Mesenchymal stem cell (in vitro differentiated cells and primary cell): ENCODE measurements at regions not wholly inside any gene's neighbourhood (a gene's known extent, or its start where the extent isn't known, plus 50 kb on each side); places are given as distances from the start of the nearest gene placed in this dataset.

Experiments
- DNase-seq: peaks from one replicate; pipeline ENCODE4 v3.0.0-alpha.2; 2013
- H2AFZ ChIP-seq: one replicate; pipeline ENCODE4 v1.6.1; 2013; ENCODE audit warnings: low read depth, mild to moderate bottlenecking, control low read depth, inconsistent platforms, low read length, moderate library complexity
- H2AK5ac ChIP-seq: 2 replicates; pipeline ENCODE4 v1.6.1; 2013; ENCODE audit warnings: low read length, moderate library complexity, mild to moderate bottlenecking, inconsistent platforms; ENCODE audit not compliant: severe bottlenecking
- H2BK120ac ChIP-seq: one replicate; pipeline ENCODE4 v1.6.1; 2013; ENCODE audit warnings: low read depth, mild to moderate bottlenecking, inconsistent platforms, low read length, moderate library complexity
- H2BK12ac ChIP-seq, 2 experiments: one replicate each; pipeline ENCODE4 v1.6.1; 2013; ENCODE audit warnings: inconsistent platforms in 2 of 2, low read length in 2 of 2, mild to moderate bottlenecking in 2 of 2, moderate library complexity in 2 of 2, control low read depth in 1 of 2
- H2BK15ac ChIP-seq: one replicate; pipeline ENCODE4 v1.6.1; 2013; ENCODE audit warnings: mild to moderate bottlenecking, low read depth, inconsistent platforms; ENCODE audit not compliant: poor library complexity, severe bottlenecking
- H2BK5ac ChIP-seq: 2 replicates; pipeline ENCODE4 v1.6.1; 2013; ENCODE audit warnings: low read depth, mild to moderate bottlenecking, low read length, control low read depth, inconsistent platforms; ENCODE audit not compliant: poor library complexity, severe bottlenecking
- H3K14ac ChIP-seq, 2 experiments: one replicate each; pipeline ENCODE4 v1.6.1; 2013; ENCODE audit warnings: inconsistent platforms in 2 of 2, low read length in 2 of 2, control low read depth in 1 of 2, mild to moderate bottlenecking in 1 of 2, moderate library complexity in 1 of 2
- H3K18ac ChIP-seq, 2 experiments: one replicate each; pipeline ENCODE4 v1.6.1; 2013; ENCODE audit warnings: inconsistent platforms in 2 of 2, low read length in 2 of 2, control low read depth in 1 of 2, low read depth in 1 of 2, mild to moderate bottlenecking in 1 of 2
- H3K23ac ChIP-seq, 2 experiments: one replicate each; pipeline ENCODE4 v1.6.1; 2013; ENCODE audit warnings: inconsistent platforms in 2 of 2, low read length in 2 of 2, mild to moderate bottlenecking in 2 of 2, moderate library complexity in 2 of 2, control low read depth in 1 of 2
- H3K27ac ChIP-seq: 2 replicates; pipeline ENCODE4 v1.5.1; 2013; ENCODE audit warnings: mild to moderate bottlenecking, moderate library complexity, low read length, control low read depth, inconsistent platforms; ENCODE audit not compliant: poor library complexity, severe bottlenecking
- H3K27me3 ChIP-seq, 2 experiments: 2 replicates each; pipeline versions ENCODE4 v1.6.1 to v1.7.0; 2013; ENCODE audit warnings: low read length in 2 of 2, mild to moderate bottlenecking in 2 of 2, moderate library complexity in 2 of 2, control low read depth in 1 of 2, inconsistent platforms in 1 of 2; ENCODE audit not compliant: control insufficient read depth in 1 of 2, insufficient read depth in 1 of 2
- H3K36me3 ChIP-seq, 2 experiments: 2 replicates each; pipeline versions ENCODE4 v1.6.1 to v1.7.0; 2013; ENCODE audit warnings: low read length in 2 of 2, control low read depth in 1 of 2, inconsistent platforms in 1 of 2, low read depth in 1 of 2, mild to moderate bottlenecking in 1 of 2; ENCODE audit not compliant: insufficient read depth in 2 of 2, control insufficient read depth in 1 of 2
- H3K4ac ChIP-seq, 2 experiments: one replicate each; pipeline ENCODE4 v1.6.1; 2013; ENCODE audit warnings: inconsistent platforms in 2 of 2, low read length in 2 of 2, mild to moderate bottlenecking in 2 of 2, moderate library complexity in 2 of 2, control low read depth in 1 of 2, low read depth in 1 of 2
- H3K4me1 ChIP-seq: 2 replicates; pipeline ENCODE4 v1.6.1; 2013; ENCODE audit warnings: low read depth, low read length, control low read depth; ENCODE audit not compliant: control insufficient read depth, insufficient read depth
- H3K4me2 ChIP-seq: 2 replicates; pipeline ENCODE4 v1.6.1; 2013; ENCODE audit warnings: low read length, mild to moderate bottlenecking, inconsistent platforms; ENCODE audit not compliant: poor library complexity, severe bottlenecking
- H3K4me3 ChIP-seq, 2 experiments: 2 replicates each; pipeline versions ENCODE4 v1.5.1 to v1.7.0; 2013; ENCODE audit warnings: low read length in 2 of 2, mild to moderate bottlenecking in 2 of 2, control low read depth in 1 of 2, low read depth in 1 of 2; ENCODE audit not compliant: insufficient read depth in 1 of 2
- H3K79me1 ChIP-seq: replicated peaks from 2 replicates; pipeline ENCODE4 v1.6.1; 2013; ENCODE audit warnings: mild to moderate bottlenecking, control low read depth, low read length, inconsistent platforms; ENCODE audit not compliant: poor library complexity, severe bottlenecking
- H3K9ac ChIP-seq: 2 replicates; pipeline ENCODE4 v1.7.0; 2013; ENCODE audit warnings: mild to moderate bottlenecking, low read length, moderate library complexity
- H3K9me3 ChIP-seq: 2 replicates; pipeline ENCODE4 v1.7.0; 2013; ENCODE audit warnings: mild to moderate bottlenecking, low read length; ENCODE audit not compliant: control insufficient read depth
- H4K8ac ChIP-seq: one replicate; pipeline ENCODE4 v1.6.1; 2013; ENCODE audit warnings: inconsistent platforms, mild to moderate bottlenecking, low read length, moderate library complexity
- H4K91ac ChIP-seq: one replicate; pipeline ENCODE4 v1.6.1; 2013; ENCODE audit warnings: mild to moderate bottlenecking, low read length, inconsistent platforms
- WGBS: methylation state at CpG from one replicate; pipeline ENCODE4 v1.1.7; 2013; ENCODE audit warnings: mixed read lengths; 5-methylcytosine and 5-hydroxymethylcytosine counted together

- Histone ChIP-seq H3K18ac (no peak overlapping the region), H3K79me1 (no peaks in the 10 kb centered on the region), H2AFZ (no peak overlapping the region), H3K14ac (no peak overlapping the region), H3K36me3 (no peaks in the 10 kb centered on the region), H3K4me1 (no peaks in the 10 kb centered on the region), H3K27ac (no peak overlapping the region), H4K91ac (no peak overlapping the region), H4K8ac (no peak overlapping the region), H3K4me2 (no peak overlapping the region), H3K27me3 (no peaks in the 10 kb centered on the region), H2AK5ac (no peak overlapping the region), H3K4ac (no peak overlapping the region), H2BK5ac (no peak overlapping the region), H3K9ac (no peak overlapping the region), H3K23ac (no peak overlapping the region), H3K4me3 (no peak overlapping the region), H2BK15ac (no peak overlapping the region), H3K9me3 (no peaks in the 10 kb centered on the region), H2BK12ac (no peak overlapping the region), H2BK120ac (no peak overlapping the region)
- WGBS, result 90% methylated on average over 7 of the region's 7 CpGs
- DNase-seq, result no peak
These were observed 250.7 kb downstream of the KCTD12 start for GRCh38 chr13:76635232-76636230.

- Histone ChIP-seq H3K9me3 (no peaks in the 10 kb centered on the region), H3K27me3 (no peaks in the 10 kb centered on the region), H2BK120ac (no peak overlapping the region), H2AK5ac (no peak overlapping the region), H3K14ac (no peak overlapping the region), H3K4me1 (no peaks in the 10 kb centered on the region), H4K8ac (no peak overlapping the region), H4K91ac (no peak overlapping the region), H3K23ac (no peak overlapping the region), H2BK15ac (no peak overlapping the region), H3K4me2 (no peak overlapping the region), H3K27ac (no peak overlapping the region), H3K4ac (no peak overlapping the region), H3K36me3 (no peaks in the 10 kb centered on the region), H3K79me1 (no peaks in the 10 kb centered on the region), H2BK12ac (no peak overlapping the region), H3K18ac (no peak overlapping the region), H3K9ac (no peak overlapping the region), H3K4me3 (no peak overlapping the region), H2BK5ac (no peak overlapping the region), H2AFZ (no peak overlapping the region)
- WGBS, result 79% methylated on average over 5 of the region's 6 CpGs
- no peak for DNase-seq
These were observed 251.6 kb downstream of the KCTD12 start for GRCh38 chr13:76634431-76635191.

GRCh38 chr13:76632401-76633044 lies 253.7 kb downstream of the KCTD12 start:
- no peaks in the 10 kb centered on the region for H3K27me3 ChIP-seq
- H2BK5ac ChIP-seq, result no peak overlapping the region
- DNase-seq, result no peak
- H2BK12ac ChIP-seq, result no peak overlapping the region
- peaks cover 8% of the 10 kb centered on the region for H3K9me3 ChIP-seq
- no peak overlapping the region for H2BK120ac ChIP-seq
- no peak overlapping the region for H3K4me2 ChIP-seq
- H3K18ac ChIP-seq, result no peak overlapping the region
- H3K23ac ChIP-seq, result no peak overlapping the region
- no peak overlapping the region for H2BK15ac ChIP-seq
- no peak overlapping the region for H4K8ac ChIP-seq
- H3K14ac ChIP-seq, result no peak overlapping the region
- no peak overlapping the region for H4K91ac ChIP-seq
- no peak overlapping the region for H2AK5ac ChIP-seq
- no peak overlapping the region for H3K4ac ChIP-seq
- no peak overlapping the region for H3K27ac ChIP-seq
- H3K4me3 ChIP-seq, result no peak overlapping the region
- H3K9ac ChIP-seq, result no peak overlapping the region
- WGBS, result 63% methylated on average over 2 of the region's 3 CpGs
- no peaks in the 10 kb centered on the region for H3K79me1 ChIP-seq
- no peaks in the 10 kb centered on the region for H3K4me1 ChIP-seq
- no peaks in the 10 kb centered on the region for H3K36me3 ChIP-seq
- no peak overlapping the region for H2AFZ ChIP-seq
